DOHH2 (cell line): ENCODE measurements at regions not wholly inside any gene's neighbourhood (a gene's known extent, or its start where the extent isn't known, plus 50 kb on each side); places are given as distances from the start of the nearest gene placed in this dataset.

Experiments
- H3F3A ChIP-seq: fragments of 200-600 bp; sonication (generic), shearing (Covaris generic); 2 replicates; pipeline ENCODE4 v1.6.0; 2016; ENCODE audit warnings: antibody characterized with exemption, mild to moderate bottlenecking; ENCODE audit not compliant: control insufficient read depth, insufficient read depth
- H3K27ac ChIP-seq: fragments of 200-600 bp; sonication (generic); 2 replicates; pipeline ENCODE4 v1.5.1; 2014; ENCODE audit warnings: low read depth, mild to moderate bottlenecking, low read length, moderate library complexity
- H3K27me3 ChIP-seq: fragments of 200-600 bp; sonication (generic); 2 replicates; pipeline ENCODE4 v1.6.1; 2014; ENCODE audit warnings: mild to moderate bottlenecking, low read length, mixed read lengths; ENCODE audit not compliant: control insufficient read depth
- H3K36me3 ChIP-seq: fragments of 200-600 bp; sonication (generic); 2 replicates; pipeline ENCODE4 v1.6.1; 2014; ENCODE audit warnings: mild to moderate bottlenecking, low read length, moderate library complexity, mixed read lengths; ENCODE audit not compliant: control insufficient read depth
- H3K4me1 ChIP-seq: fragments of 200-600 bp; sonication (generic); 2 replicates; pipeline ENCODE4 v1.6.1; 2014; ENCODE audit warnings: mild to moderate bottlenecking, low read length, mixed read lengths; ENCODE audit not compliant: control insufficient read depth
- H3K4me2 ChIP-seq: fragments of 200-600 bp; sonication (generic); 2 replicates; pipeline ENCODE4 v1.6.0; 2014; ENCODE audit warnings: mild to moderate bottlenecking, low read length, moderate library complexity
- H3K4me3 ChIP-seq: fragments of 200-600 bp; sonication (generic); 2 replicates; pipeline ENCODE4 v1.5.1; 2014; ENCODE audit warnings: mild to moderate bottlenecking, low read length, mixed read lengths
- H3K79me2 ChIP-seq: fragments of 200-600 bp; sonication (generic); 2 replicates; pipeline ENCODE4 v1.6.1; 2014; ENCODE audit warnings: mild to moderate bottlenecking, low read length, mixed read lengths; ENCODE audit not compliant: control insufficient read depth
- H3K9me2 ChIP-seq: fragments of 200-600 bp; sonication (generic); replicated peaks from 2 replicates; pipeline ENCODE4 v1.6.1; 2014; ENCODE audit warnings: mild to moderate bottlenecking, low read length, mixed read lengths; ENCODE audit not compliant: control insufficient read depth
- H3K9me3 ChIP-seq: fragments of 200-600 bp; sonication (generic); 2 replicates; pipeline ENCODE4 v1.6.1; 2014; ENCODE audit warnings: antibody characterized with exemption, low read length, mixed read lengths; ENCODE audit not compliant: control insufficient read depth, insufficient read depth
- H4K20me1 ChIP-seq: fragments of 200-600 bp; sonication (generic); 2 replicates; pipeline ENCODE4 v1.6.0; 2014; ENCODE audit warnings: low read depth, mild to moderate bottlenecking, antibody characterized with exemption, low read length, moderate library complexity; ENCODE audit not compliant: control insufficient read depth, insufficient read depth
- CTCF ChIP-seq: fragments of 200-600 bp; sonication (generic); IDR thresholded peaks from one replicate; pipeline ENCODE4 v1.5.1; 2014; ENCODE audit warnings: antibody characterized with exemption, mild to moderate bottlenecking, low read depth, low read length; ENCODE audit not compliant: poor library complexity, severe bottlenecking
- EZH2phosphoT487 ChIP-seq: fragments of 200-600 bp; sonication (generic); IDR thresholded peaks from 2 replicates; pipeline ENCODE4 v1.6.1; 2017; ENCODE audit warnings: borderline replicate concordance, mild to moderate bottlenecking, antibody characterized with exemption, low read length, moderate library complexity, mixed read lengths

- TF ChIP-seq CTCF (no peak), EZH2phosphoT487 (no peak)
- H3K4me2 ChIP-seq, result no peak overlapping the region
- no peaks in the 10 kb centered on the region for H3K36me3 ChIP-seq
- H3K27me3 ChIP-seq, result no peaks in the 10 kb centered on the region
- H3K27ac ChIP-seq, result no peak overlapping the region
- no peaks in the 10 kb centered on the region for H3F3A ChIP-seq
- H4K20me1 ChIP-seq, result no peaks in the 10 kb centered on the region
- H3K79me2 ChIP-seq, result no peaks in the 10 kb centered on the region
- H3K4me3 ChIP-seq, result no peak overlapping the region
- peaks cover 22% of the 10 kb centered on the region for H3K4me1 ChIP-seq
- no peaks in the 10 kb centered on the region for H3K9me2 ChIP-seq
- H3K9me3 ChIP-seq, result no peaks in the 10 kb centered on the region
These were observed 126.6 kb upstream of the KCNJ16 start for GRCh38 chr17:69948406-69948805.

GRCh38 chr17:69949496-69949895 is 125.5 kb upstream of the KCNJ16 start:
- H3K27ac ChIP-seq, result no peak overlapping the region
- no peak overlapping the region for H3K4me3 ChIP-seq
- no peaks in the 10 kb centered on the region for H3K27me3 ChIP-seq
- H3F3A ChIP-seq, result no peaks in the 10 kb centered on the region
- H3K9me3 ChIP-seq, result no peaks in the 10 kb centered on the region
- no peak overlapping the region for H3K4me2 ChIP-seq
- no peaks in the 10 kb centered on the region for H3K36me3 ChIP-seq
- no peaks in the 10 kb centered on the region for H3K9me2 ChIP-seq
- TF ChIP-seq EZH2phosphoT487, result no peak
- TF ChIP-seq CTCF, result no peak
- H3K4me1 ChIP-seq, result peaks cover 22% of the 10 kb centered on the region
- no peaks in the 10 kb centered on the region for H3K79me2 ChIP-seq
- no peaks in the 10 kb centered on the region for H4K20me1 ChIP-seq

GRCh38 chr17:69949973-69950695 is 124.9 kb upstream of the KCNJ16 start:
- no peak overlapping the region for H3K27ac ChIP-seq
- no peaks in the 10 kb centered on the region for H3K9me2 ChIP-seq
- no peaks in the 10 kb centered on the region for H3K27me3 ChIP-seq
- H3K4me1 ChIP-seq, result peaks cover 22% of the 10 kb centered on the region
- H3K36me3 ChIP-seq, result no peaks in the 10 kb centered on the region
- no peaks in the 10 kb centered on the region for H3K79me2 ChIP-seq
- no peaks in the 10 kb centered on the region for H3F3A ChIP-seq
- TF ChIP-seq EZH2phosphoT487, result no peak
- no peak for TF ChIP-seq CTCF
- no peaks in the 10 kb centered on the region for H3K9me3 ChIP-seq
- no peaks in the 10 kb centered on the region for H4K20me1 ChIP-seq
- no peak overlapping the region for H3K4me2 ChIP-seq
- H3K4me3 ChIP-seq, result no peak overlapping the region
